SHP77 (cell line): ENCODE measurements at regions not wholly inside any gene's neighbourhood (a gene's known extent, or its start where the extent isn't known, plus 50 kb on each side); places are given as distances from the start of the nearest gene placed in this dataset.
"Not testable (repeated sequence)": the region's sequence is repeated elsewhere in the genome, so short reads cannot be mapped to it uniquely, and the experiment has no call there.

Experiments used
- DNase-seq, 2 experiments: peaks; one replicate each; lab custom pipeline; 2025; lab: John Stamatoyannopoulos, UW

- DNase-seq = no peak
Measured at GRCh38 chr15:77839456-77839855, 206.7 kb upstream of the LINGO1 start.

DNA sequence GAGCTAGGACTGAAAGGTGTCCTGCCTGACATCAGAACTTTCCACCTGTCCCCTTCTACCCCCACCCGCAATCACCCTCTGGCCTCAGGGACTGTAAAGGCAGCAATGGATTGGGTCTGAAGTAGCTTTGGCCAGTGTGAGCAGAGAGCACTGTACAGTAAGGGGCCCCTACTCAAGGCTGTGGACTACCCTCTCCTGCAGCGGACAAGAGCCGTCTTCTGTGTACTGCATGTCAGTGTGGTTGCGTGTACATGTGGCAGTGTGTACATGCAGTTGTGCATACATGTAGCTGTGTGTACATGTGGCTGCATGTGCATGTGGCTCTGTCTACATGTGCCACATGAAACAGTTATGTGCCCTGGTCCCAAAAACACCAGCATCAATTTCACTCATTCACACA is 205.9 kb upstream of the LINGO1 start:
- no peak for DNase-seq

- DNase-seq = no peak
Measured at GRCh38 chr15:77838061-77838460, 205.3 kb upstream of the LINGO1 start.

- no peak for DNase-seq
Measured at GRCh38 chr15:77837649-77838025, 204.9 kb upstream of the LINGO1 start.

DNA sequence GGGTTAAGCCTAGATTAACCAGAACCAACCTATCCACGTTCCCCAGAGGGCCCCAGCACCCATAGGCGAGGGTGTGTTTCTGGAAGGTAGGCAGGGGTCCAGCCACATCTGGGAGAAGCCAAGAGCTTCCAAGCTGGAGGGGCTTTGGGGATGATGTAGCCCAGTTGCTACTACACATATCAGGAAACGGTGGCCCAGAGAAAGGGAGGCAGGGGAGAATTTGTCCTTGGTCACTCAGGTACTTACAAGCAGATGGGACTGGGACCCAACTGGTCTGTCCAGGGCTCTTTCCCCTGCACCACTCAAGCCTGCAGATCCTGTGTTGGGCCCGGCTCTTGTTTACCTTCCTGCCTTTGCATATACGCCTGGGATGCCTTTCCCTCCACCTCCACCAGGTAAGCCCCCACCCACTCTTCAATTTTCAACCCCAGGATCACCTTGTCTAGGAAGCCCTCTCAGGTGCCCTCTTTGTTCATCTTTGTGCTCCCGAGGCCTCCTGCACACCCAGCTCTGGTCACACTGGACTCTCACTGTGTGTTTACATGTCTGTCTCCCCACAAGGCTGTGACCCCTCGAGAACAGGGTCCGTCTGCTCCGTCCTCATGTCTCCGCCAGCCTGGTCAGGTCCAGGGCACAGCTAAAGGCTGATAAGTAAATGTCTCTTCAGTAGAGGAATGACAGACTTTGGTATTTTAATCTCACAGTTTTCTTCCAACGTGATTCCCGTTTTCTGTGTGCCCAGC is 204.4 kb upstream of the LINGO1 start:
- DNase-seq = no peak

- DNase-seq = no peak
Measured at GRCh38 chr15:77836121-77836692, 203.5 kb upstream of the LINGO1 start.

- no peak for DNase-seq
Measured at GRCh38 chr15:77834276-77834990, 201.7 kb upstream of the LINGO1 start.

- no peak for DNase-seq
Measured at GRCh38 chr15:77832874-77833273, 200.2 kb upstream of the LINGO1 start.

DNA sequence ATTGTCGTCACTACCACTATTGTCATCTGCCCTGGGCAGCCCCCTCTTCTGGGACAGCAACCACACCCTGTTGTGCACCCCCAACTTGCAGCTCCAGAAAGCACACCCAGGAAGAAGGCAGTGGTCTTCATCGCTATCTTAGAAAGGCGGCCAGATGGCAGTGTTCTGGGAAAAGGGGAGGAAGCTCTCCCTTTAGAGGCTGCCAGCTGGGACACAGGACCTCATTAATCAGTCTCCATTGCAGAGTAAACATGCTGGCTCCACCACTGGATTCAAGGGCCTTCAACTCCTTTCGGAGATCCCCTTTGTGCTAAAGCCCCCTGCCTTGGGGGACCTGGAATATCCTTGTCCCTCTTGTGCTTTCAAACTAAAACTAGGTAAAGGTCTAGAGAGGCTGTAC is 199.3 kb upstream of the LINGO1 start:
- no peak for DNase-seq

- DNase-seq = no peak
Measured at GRCh38 chr15:77830051-77830468, 197.3 kb upstream of the LINGO1 start.

GRCh38 chr15:77829331-77829730 is 196.6 kb upstream of the LINGO1 start:
- not testable (repeated sequence) for DNase-seq

DNA sequence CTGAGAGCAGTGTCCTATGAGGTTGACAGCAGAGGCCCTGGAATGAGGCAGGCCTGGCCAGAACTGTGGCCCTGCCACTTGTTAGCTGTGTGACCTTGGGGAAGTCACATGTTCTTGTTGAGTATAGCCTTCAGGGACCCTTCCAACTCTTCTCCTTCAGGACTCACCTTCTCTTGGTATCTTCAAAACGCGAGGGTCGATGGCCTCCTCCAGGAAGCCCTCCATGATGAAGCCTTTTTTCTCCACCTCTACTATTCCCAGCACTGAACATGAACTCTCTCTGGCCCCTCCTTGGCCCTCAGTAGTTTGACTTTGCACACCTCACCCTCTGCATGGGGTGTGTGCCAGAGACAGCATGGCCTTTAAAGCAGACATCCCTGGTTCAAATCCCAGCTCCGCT is 195.1 kb upstream of the LINGO1 start:
- DNase-seq = no peak

DNA sequence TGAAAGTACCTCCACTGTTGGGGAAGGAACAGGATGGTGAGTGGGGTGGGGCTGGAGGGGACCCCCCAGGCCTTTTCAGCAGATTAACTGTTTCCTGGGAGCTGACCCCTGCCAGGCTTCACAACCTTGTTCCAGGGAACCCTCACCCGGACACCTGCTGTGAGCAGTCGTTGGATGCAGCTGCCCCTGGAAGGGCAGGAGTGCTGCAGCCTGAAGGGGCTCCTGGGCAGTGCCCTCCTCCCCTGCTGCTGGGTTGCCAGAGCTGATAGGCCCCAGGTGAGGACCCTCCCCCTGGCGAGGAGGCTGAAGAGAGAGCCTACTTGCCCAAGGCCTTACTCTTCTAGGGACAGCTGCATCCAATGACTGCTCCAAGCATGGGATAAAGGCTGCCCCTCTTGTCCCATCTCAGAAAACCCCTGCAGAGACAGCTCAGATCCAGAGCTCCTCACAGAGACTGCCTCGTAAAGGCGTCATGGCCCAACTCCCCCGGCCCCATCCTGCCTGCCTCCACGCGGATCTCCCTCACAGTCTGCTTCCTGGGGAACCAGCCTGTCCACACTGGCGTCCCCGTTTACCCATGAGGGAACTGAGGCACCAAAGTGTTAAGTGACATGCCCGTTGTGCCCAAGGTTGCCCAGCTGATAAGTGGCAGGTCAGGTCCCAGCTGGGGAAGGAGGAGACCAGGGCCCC is 193.4 kb upstream of the LINGO1 start:
- no peak for DNase-seq

GRCh38 chr15:77825546-77825945 is 192.8 kb upstream of the LINGO1 start:
- no peak for DNase-seq

DNA sequence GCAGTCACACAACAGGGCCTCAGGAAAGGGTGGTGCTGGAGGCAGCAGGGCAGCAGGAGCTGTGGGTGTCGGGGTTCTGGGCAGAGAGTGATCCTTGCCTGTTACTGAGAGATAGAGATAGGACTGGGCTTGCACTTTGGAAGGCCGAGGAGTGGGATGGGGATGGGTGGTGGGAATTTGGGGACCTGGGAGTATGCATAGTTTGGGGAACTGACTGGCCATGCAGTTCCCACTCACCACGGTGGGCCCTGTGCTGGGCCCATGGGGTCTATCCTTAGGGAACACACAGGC is 192.5 kb upstream of the LINGO1 start:
- DNase-seq = no peak

DNA sequence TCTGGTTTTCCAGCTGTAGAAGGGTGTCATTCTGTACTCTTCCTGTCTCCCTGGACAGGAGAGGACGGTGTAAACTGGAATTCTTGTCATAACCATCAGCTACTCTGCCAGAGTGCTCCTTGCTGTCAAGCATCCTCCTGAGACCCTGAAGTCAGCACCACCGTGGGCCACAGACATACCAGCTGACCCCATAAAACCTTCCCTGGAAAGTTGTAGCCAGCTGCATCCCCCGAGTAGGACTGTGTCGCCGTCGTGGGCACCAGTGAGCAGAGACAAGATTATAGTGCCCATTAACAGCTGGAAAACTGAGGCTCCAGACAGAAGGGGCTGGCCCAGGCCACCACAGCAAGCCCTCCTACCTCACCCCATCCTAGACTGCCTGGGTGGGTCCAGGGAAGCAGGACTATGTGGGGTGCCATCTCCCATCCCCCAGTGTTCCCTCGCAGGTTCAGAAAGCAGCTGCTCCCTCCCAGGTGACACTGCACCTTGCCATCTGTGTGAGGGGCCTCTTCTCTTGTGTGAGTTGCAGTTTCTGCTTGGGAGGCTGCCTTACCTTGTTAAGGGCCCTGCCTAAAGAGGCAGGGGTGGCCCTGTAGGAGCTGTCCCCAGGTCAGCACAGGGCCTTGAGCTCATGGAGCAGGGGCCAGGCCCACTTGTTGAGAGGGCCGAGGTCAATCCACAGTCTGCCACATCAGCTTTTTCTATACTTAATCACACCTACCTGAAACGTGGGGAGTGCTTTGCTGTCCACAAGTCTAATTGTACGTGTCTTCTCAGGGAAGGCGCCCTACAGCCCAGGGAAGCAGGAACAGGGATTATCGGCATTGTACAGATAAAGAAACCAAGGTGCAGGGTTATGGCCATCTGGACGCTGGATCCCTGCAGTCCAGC is 191.9 kb upstream of the LINGO1 start:
- no peak for DNase-seq

- no peak for DNase-seq
Measured at GRCh38 chr15:77823736-77824135, 191.0 kb upstream of the LINGO1 start.

DNA sequence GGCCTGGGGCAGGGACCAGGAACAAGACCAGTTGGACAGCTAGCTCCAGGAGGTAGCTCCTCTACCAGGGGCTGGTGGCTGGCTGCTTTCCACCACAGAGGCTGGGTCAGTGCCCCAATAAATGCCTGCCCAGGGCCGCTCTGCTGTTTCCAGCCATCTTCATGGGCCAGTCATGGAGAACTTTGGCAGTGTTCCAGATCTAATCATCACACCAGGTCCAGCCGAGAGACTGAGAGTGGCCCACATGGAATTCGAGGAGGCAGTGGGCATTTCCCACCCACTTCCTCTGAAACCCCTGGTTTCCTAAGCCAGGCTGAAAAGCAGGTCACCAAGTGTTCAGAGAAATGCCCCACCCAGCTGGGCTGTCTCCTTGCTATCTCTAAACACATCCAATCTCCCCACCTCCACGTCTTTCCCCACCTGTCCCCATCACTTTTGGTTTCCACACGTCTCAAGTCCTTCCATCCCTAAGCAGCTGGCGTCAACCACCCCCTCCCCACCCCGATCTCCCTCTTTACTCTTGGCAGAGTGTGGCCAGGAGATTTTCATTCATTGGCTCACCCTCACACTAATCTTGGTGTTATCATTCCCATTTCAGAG is 190.0 kb upstream of the LINGO1 start:
- no peak for DNase-seq

- no peak for DNase-seq
Measured at GRCh38 chr15:77821959-77822256, 189.2 kb upstream of the LINGO1 start.

DNA sequence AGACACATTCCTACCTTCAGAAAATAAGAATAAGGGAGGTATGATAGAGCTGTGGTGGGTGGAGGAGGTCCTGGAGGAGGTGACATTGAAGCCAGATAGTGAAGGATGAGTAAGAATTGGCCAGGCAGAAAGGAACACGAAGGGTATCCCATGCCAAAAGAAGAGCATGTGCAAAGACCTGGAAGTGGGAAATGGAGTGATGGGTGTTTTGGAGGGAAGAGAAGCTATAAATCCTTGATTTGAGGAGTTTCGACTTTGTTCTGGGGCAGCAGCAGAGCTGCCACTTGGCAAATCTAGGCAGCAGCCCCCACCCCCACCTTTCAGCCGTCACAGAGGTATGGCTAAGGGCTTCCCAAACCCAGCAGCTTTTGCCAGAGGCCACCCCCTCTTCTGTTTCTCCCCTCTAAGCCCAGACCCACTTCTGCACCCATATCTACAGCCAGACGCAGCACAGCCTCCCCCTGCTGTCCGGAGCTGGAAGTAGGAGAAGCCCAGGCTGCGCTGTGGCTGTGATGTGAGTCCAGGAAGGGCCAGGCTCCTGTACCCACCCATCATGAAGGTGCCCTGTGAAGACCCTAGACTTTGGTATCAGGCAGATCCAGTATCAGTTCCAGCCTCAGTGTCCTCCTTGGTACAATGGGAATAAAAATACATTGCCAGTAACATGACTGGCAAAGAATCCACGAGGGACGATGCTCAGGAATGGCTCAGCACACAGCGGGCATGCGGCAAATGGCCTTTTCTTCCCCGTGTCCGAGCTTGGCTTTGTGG is 188.7 kb upstream of the LINGO1 start:
- peak in 1 of 2 experiments; percentile 13 for DNase-seq
